Spleen (tissue), 7 donors: ENCODE measurements at regions not wholly inside any gene's neighbourhood (a gene's known extent, or its start where the extent isn't known, plus 50 kb on each side); places are given as distances from the start of the nearest gene placed in this dataset.

Source experiments
- POLR2A ChIP-seq, 3 donors: fragments of 450-650 bp; IDR thresholded peaks; one replicate each; pipeline ENCODE4 v1.5.1; 2017; ENCODE audit warnings: antibody characterized with exemption in 3 of 3, mild to moderate bottlenecking in 1 of 3
- TF ChIP-seq, protein P1 (sequence below), 11 experiments: fragments of 200-600 bp in 7 of 11; fragments of 450-650 bp in 4 of 11; sonication (generic) in 4 of 11; IDR thresholded peaks in 8 of 11; conservative IDR thresholded peaks in 3 of 11; 1 replicate in 7 of 11; 2 replicates in 4 of 11; pipeline versions ENCODE4 v1.4.0 to v1.8.0; 2016 to 2021; ENCODE audit warnings: antibody characterized with exemption in 11 of 11, inconsistent platforms in 4 of 11, mild to moderate bottlenecking in 1 of 11
- donor health status: DM: no; HTN: no; CAD: no; lungs with moderate emphysema.
- donor health status: DM: no; HTN: no; CAD: no.
- donor health status: DM: no; HTN: no; CAD: no.

DNA sequence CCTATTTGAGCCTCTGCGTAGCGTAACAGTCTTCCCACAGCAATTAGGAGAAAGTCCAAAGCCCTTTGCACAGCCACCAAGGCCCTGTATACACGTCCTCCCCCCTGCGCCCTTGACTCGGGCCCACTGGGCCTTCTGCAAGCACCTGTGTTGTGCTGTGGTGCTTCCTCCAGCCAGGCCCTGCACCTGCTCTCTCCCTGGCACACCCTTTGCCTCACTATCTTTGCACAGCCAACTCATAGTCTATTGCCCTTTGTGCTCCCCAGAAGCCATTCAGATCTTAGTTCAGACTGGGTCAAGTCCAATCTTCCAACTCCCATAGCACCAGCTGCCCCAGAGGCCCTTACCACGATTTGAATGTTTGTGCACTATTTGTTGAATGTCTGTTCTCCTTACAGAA lies 271.6 kb upstream of the MGAT5 start:
- TF ChIP-seq, protein P1, sequence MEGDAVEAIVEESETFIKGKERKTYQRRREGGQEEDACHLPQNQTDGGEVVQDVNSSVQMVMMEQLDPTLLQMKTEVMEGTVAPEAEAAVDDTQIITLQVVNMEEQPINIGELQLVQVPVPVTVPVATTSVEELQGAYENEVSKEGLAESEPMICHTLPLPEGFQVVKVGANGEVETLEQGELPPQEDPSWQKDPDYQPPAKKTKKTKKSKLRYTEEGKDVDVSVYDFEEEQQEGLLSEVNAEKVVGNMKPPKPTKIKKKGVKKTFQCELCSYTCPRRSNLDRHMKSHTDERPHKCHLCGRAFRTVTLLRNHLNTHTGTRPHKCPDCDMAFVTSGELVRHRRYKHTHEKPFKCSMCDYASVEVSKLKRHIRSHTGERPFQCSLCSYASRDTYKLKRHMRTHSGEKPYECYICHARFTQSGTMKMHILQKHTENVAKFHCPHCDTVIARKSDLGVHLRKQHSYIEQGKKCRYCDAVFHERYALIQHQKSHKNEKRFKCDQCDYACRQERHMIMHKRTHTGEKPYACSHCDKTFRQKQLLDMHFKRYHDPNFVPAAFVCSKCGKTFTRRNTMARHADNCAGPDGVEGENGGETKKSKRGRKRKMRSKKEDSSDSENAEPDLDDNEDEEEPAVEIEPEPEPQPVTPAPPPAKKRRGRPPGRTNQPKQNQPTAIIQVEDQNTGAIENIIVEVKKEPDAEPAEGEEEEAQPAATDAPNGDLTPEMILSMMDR (IDR thresholded peaks at IDR 0.05 in 8 of 11, conservative IDR thresholded peaks at IDR 0.05 in 3 of 11) = no peak
- TF ChIP-seq POLR2A (IDR thresholded peaks at IDR 0.05) = no peak
